Chondrocyte (in vitro differentiated cells): ENCODE measurements at regions not wholly inside any gene's neighbourhood (a gene's known extent, or its start where the extent isn't known, plus 50 kb on each side); places are given as distances from the start of the nearest gene placed in this dataset.

Experiments
- DNase-seq: peaks from one replicate; pipeline ENCODE4 v3.0.0; 2021; ENCODE audit warnings: mixed read lengths, low spot score
- H3K27ac Mint-ChIP-seq: one replicate; pipeline ENCODE4 v1.8.0; 2021; ENCODE audit warnings: mild to moderate bottlenecking, moderate library complexity, mixed read lengths; ENCODE audit not compliant: unreplicated experiment
- H3K27me3 Mint-ChIP-seq: 2 replicates; pipeline ENCODE4 v1.8.0; 2021; ENCODE audit warnings: low read depth, mixed read lengths
- H3K36me3 Mint-ChIP-seq: 2 replicates; pipeline ENCODE4 v1.8.0; 2021; ENCODE audit warnings: low read depth, mixed read lengths
- H3K4me1 Mint-ChIP-seq: 2 replicates; pipeline ENCODE4 v1.8.0; 2021; ENCODE audit warnings: low read depth, mild to moderate bottlenecking, mixed read lengths
- H3K4me3 Mint-ChIP-seq: one replicate; pipeline ENCODE4 v1.8.0; 2021; ENCODE audit warnings: mild to moderate bottlenecking, moderate library complexity, mixed read lengths; ENCODE audit not compliant: unreplicated experiment
- H3K9me3 Mint-ChIP-seq: 2 replicates; pipeline ENCODE4 v1.8.0; 2021; ENCODE audit warnings: low read depth, mixed read lengths
- CTCF ChIP-seq: fragments of 200-600 bp; sonication (generic); IDR thresholded peaks from 2 replicates; pipeline ENCODE4 v1.5.0; 2021; ENCODE audit warnings: antibody characterized with exemption, mild to moderate bottlenecking, moderate library complexity

DNA sequence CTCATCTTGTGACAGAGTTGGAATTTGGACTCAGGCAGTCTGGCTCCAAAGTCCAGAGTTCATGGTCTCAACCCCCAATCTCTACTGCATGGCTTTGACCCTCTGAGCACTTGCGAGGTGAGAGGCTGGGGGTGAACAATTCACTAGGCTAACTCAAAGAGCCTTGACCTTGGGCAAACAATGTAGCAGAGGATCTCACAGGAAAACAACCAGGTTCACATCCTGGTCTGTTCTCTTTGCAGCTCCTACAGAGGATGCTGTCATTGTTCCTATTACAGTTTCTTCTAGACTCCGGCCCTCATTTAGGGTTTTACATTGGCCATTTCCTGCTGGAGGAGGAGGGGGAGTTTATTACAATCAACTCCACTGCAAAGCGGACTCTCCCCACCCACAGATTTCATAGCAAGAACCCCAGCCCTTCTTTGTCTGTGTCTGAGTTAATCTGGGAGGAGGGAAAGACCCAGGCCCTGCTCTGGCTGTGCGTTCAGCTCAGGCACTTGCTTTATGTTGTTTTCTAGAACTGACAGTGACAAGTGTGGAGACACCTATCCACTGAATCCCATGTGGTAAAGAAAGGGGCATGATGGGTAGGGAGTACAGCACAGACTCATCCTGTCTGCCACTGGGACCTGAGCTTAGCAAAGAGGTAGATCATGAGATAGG, 101.6 kb downstream of the LBH start:
- Mint-ChIP-seq H3K4me3 (no peak overlapping the region), H3K27me3 (no peaks in the 10 kb centered on the region), H3K4me1 (peaks cover 6% of the 10 kb centered on the region), H3K27ac (no peak overlapping the region), H3K36me3 (no peaks in the 10 kb centered on the region), H3K9me3 (no peaks in the 10 kb centered on the region)
- no peak for TF ChIP-seq CTCF
- DNase-seq: no peak

- peak; percentile 51 for TF ChIP-seq CTCF
- Mint-ChIP-seq H3K9me3 (no peaks in the 10 kb centered on the region), H3K27me3 (no peaks in the 10 kb centered on the region), H3K36me3 (no peaks in the 10 kb centered on the region), H3K4me3 (no peak overlapping the region), H3K4me1 (peaks cover 6% of the 10 kb centered on the region), H3K27ac (no peak overlapping the region)
- DNase-seq: no peak
Observed at GRCh38 chr2:30334762-30335363, 103.5 kb downstream of the LBH start.

GRCh38 chr2:30336084-30336483, 104.8 kb downstream of the LBH start:
- TF ChIP-seq CTCF: no peak
- Mint-ChIP-seq H3K9me3 (no peaks in the 10 kb centered on the region), H3K4me1 (peaks cover 6% of the 10 kb centered on the region), H3K36me3 (no peaks in the 10 kb centered on the region), H3K27ac (no peak overlapping the region), H3K27me3 (no peaks in the 10 kb centered on the region), H3K4me3 (no peak overlapping the region)
- no peak for DNase-seq

GRCh38 chr2:30336978-30337841, 105.9 kb downstream of the LBH start:
- H3K36me3 Mint-ChIP-seq: peaks cover 2% of the 10 kb centered on the region
- no peaks in the 10 kb centered on the region for H3K9me3 Mint-ChIP-seq
- H3K4me3 Mint-ChIP-seq: no peak overlapping the region
- H3K4me1 Mint-ChIP-seq: peaks cover 6% of the 10 kb centered on the region
- no peak for DNase-seq
- no peaks in the 10 kb centered on the region for H3K27me3 Mint-ChIP-seq
- no peak overlapping the region for H3K27ac Mint-ChIP-seq
- no peak for TF ChIP-seq CTCF

DNA sequence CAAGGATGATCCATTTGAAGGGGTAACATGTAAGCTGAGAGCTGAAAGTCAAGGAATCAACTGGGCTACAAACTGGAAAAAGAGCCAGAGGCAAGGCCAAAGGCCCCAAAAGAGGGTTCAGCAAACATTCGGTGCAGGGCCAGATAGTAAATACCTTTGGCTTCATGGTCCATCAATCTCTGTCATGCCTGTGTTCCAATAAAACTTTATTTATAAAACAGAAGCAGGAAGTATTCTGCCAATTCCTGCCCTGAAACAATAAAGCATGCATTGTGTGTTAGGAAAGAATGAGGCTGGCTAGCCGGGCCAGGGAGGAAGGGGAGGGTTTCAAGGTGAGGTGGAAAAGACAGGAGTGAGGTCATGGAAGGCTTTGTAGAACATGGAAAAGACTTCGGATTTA, 107.1 kb downstream of the LBH start:
- no peaks in the 10 kb centered on the region for H3K27me3 Mint-ChIP-seq
- TF ChIP-seq CTCF: no peak
- H3K27ac Mint-ChIP-seq: no peak overlapping the region
- peaks cover 5% of the 10 kb centered on the region for H3K9me3 Mint-ChIP-seq
- no peak overlapping the region for H3K4me3 Mint-ChIP-seq
- H3K36me3 Mint-ChIP-seq: peaks cover 6% of the 10 kb centered on the region
- peaks cover 6% of the 10 kb centered on the region for H3K4me1 Mint-ChIP-seq
- no peak for DNase-seq
